ENCODE measurements at regions not wholly inside any gene's neighbourhood (a gene's known extent, or its start where the extent isn't known, plus 50 kb on each side); places are given as distances from the start of the nearest gene placed in this dataset.

GRCh38 chr3:20658491-20658890, 472.5 kb upstream of the SGO1 start:
- no peak overlapping the region for H3K4me3 ChIP-seq (ENCODE audit: low read depth, poor library complexity, severe bottlenecking)
- intact Hi-C loops (cut with DNase I; ENCODE audit: low total_unique reads) = no loop called here
- TF ChIP-seq CTCF (IDR thresholded peaks at IDR 0.05) (no peak), POLR2A (IDR thresholded peaks at IDR 0.05) (no peak)
- 60% methylated on average over 1 of the region's 1 CpG for WGBS, 2 donors
- DNase-seq (ENCODE audit: low spot score in 2 of 2) = no peak

GRCh38 chr3:20657560-20657959, 471.6 kb upstream of the SGO1 start:
- DNase-seq (ENCODE audit: low spot score in 2 of 2) = no peak
- intact Hi-C loops (cut with DNase I; ENCODE audit: low total_unique reads) = no loop called here
- H3K4me3 ChIP-seq (ENCODE audit: low read depth, poor library complexity, severe bottlenecking) = no peak overlapping the region
- WGBS, 2 donors = 90 to 92% methylated on average over 4 of the region's 4 CpGs
- TF ChIP-seq POLR2A (IDR thresholded peaks at IDR 0.05) (no peak), CTCF (IDR thresholded peaks at IDR 0.05) (no peak)

GRCh38 chr3:20652231-20652986, 466.4 kb upstream of the SGO1 start:
- TF ChIP-seq CTCF (IDR thresholded peaks at IDR 0.05) = no peak
- TF ChIP-seq POLR2A (IDR thresholded peaks at IDR 0.05) = no peak
- WGBS, 2 donors = 57 to 62% methylated on average over 4 of the region's 4 CpGs
- H3K4me3 ChIP-seq (ENCODE audit: low read depth, poor library complexity, severe bottlenecking) = no peak overlapping the region
- no peak for DNase-seq (ENCODE audit: low spot score in 2 of 2)
- intact Hi-C loops (cut with DNase I; ENCODE audit: low total_unique reads) = no loop called here

GRCh38 chr3:20648921-20649381, 462.9 kb upstream of the SGO1 start:
- TF ChIP-seq POLR2A (IDR thresholded peaks at IDR 0.05) (no peak), CTCF (IDR thresholded peaks at IDR 0.05) (no peak)
- intact Hi-C loops (cut with DNase I; ENCODE audit: low total_unique reads) = no loop called here
- no peak for DNase-seq (ENCODE audit: low spot score in 2 of 2)
- 93 to 97% methylated on average over 2 of the region's 2 CpGs for WGBS, 2 donors
- H3K4me3 ChIP-seq (ENCODE audit: low read depth, poor library complexity, severe bottlenecking) = no peak overlapping the region

GRCh38 chr3:20648294-20648693, 462.3 kb upstream of the SGO1 start:
- no peak for DNase-seq (ENCODE audit: low spot score in 2 of 2)
- intact Hi-C loops (cut with DNase I; ENCODE audit: low total_unique reads) = no loop called here
- 38 to 58% methylated on average over 2 of the region's 2 CpGs for WGBS, 2 donors
- TF ChIP-seq CTCF (IDR thresholded peaks at IDR 0.05) (no peak), POLR2A (IDR thresholded peaks at IDR 0.05) (no peak)
- no peak overlapping the region for H3K4me3 ChIP-seq (ENCODE audit: low read depth, poor library complexity, severe bottlenecking)

- intact Hi-C loops (cut with DNase I; ENCODE audit: low total_unique reads) = no loop called here
- no peak for TF ChIP-seq POLR2A (IDR thresholded peaks at IDR 0.05)
- no peak for TF ChIP-seq CTCF (IDR thresholded peaks at IDR 0.05)
- H3K4me3 ChIP-seq (ENCODE audit: low read depth, poor library complexity, severe bottlenecking) = no peak overlapping the region
- DNase-seq (ENCODE audit: low spot score in 2 of 2) = no peak
- WGBS, 2 donors = 69 to 75% methylated on average over 1 of the region's 1 CpG
Observed at GRCh38 chr3:20646425-20646824, 460.4 kb upstream of the SGO1 start.
